ENCODE measurements at regions not wholly inside any gene's neighbourhood (a gene's known extent, or its start where the extent isn't known, plus 50 kb on each side); places are given as distances from the start of the nearest gene placed in this dataset.

- no peak for TF ChIP-seq CTCF (IDR thresholded peaks at IDR 0.05; ENCODE audit: poor library complexity, severe bottlenecking)
- TF ChIP-seq SMC3 (conservative IDR thresholded peaks at IDR 0.05; ENCODE audit: poor library complexity) = no peak
- no peak for TF ChIP-seq EP300 (conservative IDR thresholded peaks at IDR 0.05; ENCODE audit: poor library complexity, severe bottlenecking)
- no peak for TF ChIP-seq EZH2 (IDR thresholded peaks at IDR 0.05; ENCODE audit: borderline replicate concordance, insufficient read depth, low read length, poor library complexity, severe bottlenecking)
- TF ChIP-seq POLR2AphosphoS5 (IDR thresholded peaks at IDR 0.05) = no peak
- no peak for TF ChIP-seq TAF1 (IDR thresholded peaks at IDR 0.05; ENCODE audit: low read depth)
- TF ChIP-seq RAD21 (conservative IDR thresholded peaks at IDR 0.05) = no peak
- no peak for TF ChIP-seq REST (IDR thresholded peaks at IDR 0.05; ENCODE audit: borderline replicate concordance)
These were observed 520.8 kb downstream of the RAB28 start for GRCh38 chr4:12963291-12963690.
